IMR-90 (cell line): ENCODE measurements at regions not wholly inside any gene's neighbourhood (a gene's known extent, or its start where the extent isn't known, plus 50 kb on each side); places are given as distances from the start of the nearest gene placed in this dataset.

ENCODE experiments used
- ATAC-seq: fragments of 200-7000 bp; cut with Tn5 transposase; 2 replicates; pipeline ENCODE4 v1.9.1; 2020; ENCODE audit warnings: low read depth, mild to moderate bottlenecking, moderate library complexity
- BruUV-seq: library from RNA; stranded (reverse); fragments of 400-500 nt; replicated peaks from 2 replicates; lab custom pipeline; 2021; lab: Mats Ljungman, UMichigan
- CTCF ChIA-PET: fragments of 300-600 bp; formaldehyde crosslinking; extraction: SDS; loops from one replicate; lab custom pipeline; 2021; ENCODE audit warnings: antibody characterized with exemption; lab: Yijun Ruan, JAX
- POLR2A ChIA-PET: fragments of 300-600 bp; sonication (Branson Sonifier 250); formaldehyde crosslinking; loops from one replicate; lab custom pipeline; 2022; ENCODE audit warnings: antibody characterized with exemption; ENCODE audit not compliant: unreplicated experiment; lab: Charles Lee
- DNase-seq: peaks from one replicate; pipeline ENCODE4 v3.0.0; 2013
- H2AFZ ChIP-seq: replicated peaks from 2 replicates; pipeline ENCODE3; 2013; ENCODE audit warnings: low read length, mild to moderate bottlenecking; ENCODE audit not compliant: poor library complexity
- H2AK5ac ChIP-seq: 2 replicates; pipeline ENCODE4 v1.6.1; 2013; ENCODE audit warnings: low read depth, low read length, inconsistent platforms
- H2AK9ac ChIP-seq: replicated peaks from 2 replicates; pipeline ENCODE3; 2013; ENCODE audit warnings: mild to moderate bottlenecking, low read depth, low read length, moderate library complexity; ENCODE audit not compliant: poor library complexity
- H2BK120ac ChIP-seq: 2 replicates; pipeline ENCODE4 v1.6.1; 2013; ENCODE audit warnings: low read depth, low read length, inconsistent platforms
- H2BK15ac ChIP-seq: 3 replicates; pipeline ENCODE4 v1.6.1; 2013; ENCODE audit warnings: low read depth, low read length, inconsistent platforms
- H2BK20ac ChIP-seq: 2 replicates; pipeline ENCODE4 v1.6.1; 2013; ENCODE audit warnings: low read depth, mild to moderate bottlenecking, inconsistent platforms, low read length, moderate library complexity
- H2BK5ac ChIP-seq: 2 replicates; pipeline ENCODE4 v1.6.1; 2013; ENCODE audit warnings: mild to moderate bottlenecking, low read depth, low read length, inconsistent platforms; ENCODE audit not compliant: poor library complexity, severe bottlenecking
- H3K14ac ChIP-seq: replicated peaks from 2 replicates; pipeline ENCODE4 v1.6.1; 2013; ENCODE audit warnings: low read depth, low read length, inconsistent platforms
- H3K18ac ChIP-seq: 2 replicates; pipeline ENCODE4 v1.6.1; 2013; ENCODE audit warnings: low read depth, low read length, control low read depth
- H3K23ac ChIP-seq: 2 replicates; pipeline ENCODE4 v1.6.1; 2013; ENCODE audit warnings: low read depth, low read length, inconsistent platforms
- H3K27ac ChIP-seq: 2 replicates; pipeline ENCODE4 v1.5.1; 2013; ENCODE audit warnings: mild to moderate bottlenecking, control low read depth, low read length; ENCODE audit not compliant: insufficient read depth
- H3K27me3 ChIP-seq: 2 replicates; pipeline ENCODE4 v1.6.1; 2013; ENCODE audit warnings: low read length; ENCODE audit not compliant: control insufficient read depth, insufficient read depth
- H3K36me3 ChIP-seq: 2 replicates; pipeline ENCODE4 v1.6.1; 2013; ENCODE audit warnings: low read length, mixed read lengths; ENCODE audit not compliant: control insufficient read depth, insufficient read depth
- H3K4ac ChIP-seq: 2 replicates; pipeline ENCODE4 v1.6.1; 2013; ENCODE audit warnings: low read depth, low read length, inconsistent platforms
- H3K4me1 ChIP-seq: 2 replicates; pipeline ENCODE4 v1.6.1; 2013; ENCODE audit warnings: low read length, mixed read lengths; ENCODE audit not compliant: control insufficient read depth, insufficient read depth
- H3K4me2 ChIP-seq: 2 replicates; pipeline ENCODE4 v1.6.1; 2013; ENCODE audit warnings: low read depth, mild to moderate bottlenecking, control low read depth, low read length, moderate library complexity
- H3K4me3 ChIP-seq: 2 replicates; pipeline ENCODE4 v1.5.1; 2013; ENCODE audit warnings: low read depth, mild to moderate bottlenecking, control low read depth, low read length, moderate library complexity; ENCODE audit not compliant: insufficient read depth
- H3K56ac ChIP-seq: 2 replicates; pipeline ENCODE4 v1.6.1; 2013; ENCODE audit warnings: low read length, inconsistent platforms; ENCODE audit not compliant: insufficient read depth; ENCODE audit errors: extremely low read depth
- H3K79me1 ChIP-seq, 2 experiments: 2 replicates each; pipeline ENCODE4 v1.6.1; 2013; ENCODE audit warnings: low read length in 2 of 2, inconsistent platforms in 1 of 2, low read depth in 1 of 2
- H3K9ac ChIP-seq: 2 replicates; pipeline ENCODE4 v1.6.1; 2013; ENCODE audit warnings: low read depth, low read length, control low read depth
- H3K9me1 ChIP-seq: 2 replicates; pipeline ENCODE4 v1.6.1; 2013; ENCODE audit warnings: low read length, inconsistent platforms; ENCODE audit not compliant: insufficient read depth
- H3K9me3 ChIP-seq: 2 replicates; pipeline ENCODE4 v1.6.1; 2013; ENCODE audit warnings: low read length; ENCODE audit not compliant: control insufficient read depth, insufficient read depth
- H4K20me1 ChIP-seq: 2 replicates; pipeline ENCODE4 v1.6.1; 2013; ENCODE audit warnings: low read length, inconsistent platforms; ENCODE audit not compliant: insufficient read depth
- H4K5ac ChIP-seq: 2 replicates; pipeline ENCODE4 v1.6.1; 2013; ENCODE audit warnings: mild to moderate bottlenecking, low read depth, low read length, control low read depth
- H4K8ac ChIP-seq, 2 experiments: 2 replicates each; pipeline ENCODE4 v1.6.1; 2013; ENCODE audit warnings: low read depth in 2 of 2, low read length in 2 of 2, control low read depth in 1 of 2, inconsistent platforms in 1 of 2
- H4K91ac ChIP-seq: 2 replicates; pipeline ENCODE4 v1.6.1; 2013; ENCODE audit warnings: low read depth, low read length, inconsistent platforms; ENCODE audit not compliant: insufficient read depth
- BHLHE40 ChIP-seq: fragments of 150-350 bp; IDR thresholded peaks from 2 replicates; pipeline ENCODE4 v1.6.1; 2016; ENCODE audit warnings: mild to moderate bottlenecking, low read depth, low read length
- CEBPB ChIP-seq: IDR thresholded peaks from 2 replicates; pipeline ENCODE4 v1.6.1; 2012; ENCODE audit warnings: low read depth, low read length, improper control_type of control experiment
- CHD1 ChIP-seq: IDR thresholded peaks from 2 replicates; pipeline ENCODE4 v1.6.1; 2012; ENCODE audit warnings: low read depth, low read length, improper control_type of control experiment
- FOS ChIP-seq: fragments of 150-350 bp; IDR thresholded peaks from 2 replicates; pipeline ENCODE4 v1.6.1; 2016; ENCODE audit warnings: low read depth, low read length
- MAFK ChIP-seq: IDR thresholded peaks from 2 replicates; pipeline ENCODE4 v1.6.1; 2012; ENCODE audit warnings: low read depth, low read length, improper control_type of control experiment
- MAZ ChIP-seq: IDR thresholded peaks from 2 replicates; pipeline ENCODE4 v1.6.1; 2012; ENCODE audit warnings: low read depth, mild to moderate bottlenecking, low read length, improper control_type of control experiment, moderate library complexity, borderline replicate concordance
- MXI1 ChIP-seq: IDR thresholded peaks from 2 replicates; pipeline ENCODE4 v1.6.1; 2012; ENCODE audit warnings: low read depth, mild to moderate bottlenecking, low read length, moderate library complexity, borderline replicate concordance
- NFE2L2 ChIP-seq: fragments of 150-350 bp; IDR thresholded peaks from 2 replicates; pipeline ENCODE4 v1.6.1; 2016; ENCODE audit warnings: low read depth, mild to moderate bottlenecking, low read length
- POLR2A ChIP-seq: IDR thresholded peaks from 2 replicates; pipeline ENCODE4 v1.6.1; 2012; ENCODE audit warnings: mild to moderate bottlenecking, low read depth, low read length
- RAD21 ChIP-seq: IDR thresholded peaks from 2 replicates; pipeline ENCODE4 v1.6.1; 2012; ENCODE audit warnings: low read length, improper control_type of control experiment
- SMC3 ChIP-seq: fragments of 150-350 bp; IDR thresholded peaks from 2 replicates; pipeline ENCODE4 v1.6.1; 2016; ENCODE audit warnings: low read depth, mild to moderate bottlenecking, antibody characterized with exemption, low read length, moderate library complexity
- WGBS, 2 experiments: methylation state at CpG; one replicate each; pipeline versions ENCODE4 v1.1.5 to v1.1.7; 2013; ENCODE audit warnings: missing lambda C conversion rate in 2 of 2; ENCODE audit not compliant: insufficient read length in 1 of 2; ENCODE audit errors: extremely low coverage in 2 of 2; 5-methylcytosine and 5-hydroxymethylcytosine counted together
- dilution Hi-C: fragments of 300-500 bp; cut with HindIII; formaldehyde crosslinking; loops from one replicate; pipeline ENCODE4 v1.14.3; 2018; ENCODE audit warnings: low sequenced_read_pairs; ENCODE audit not compliant: unreplicated experiment
- in situ Hi-C: fragments of 300-500 bp; cut with MboI; formaldehyde crosslinking; loops from 3 replicates; pipeline ENCODE4 v1.14.3; 2019; ENCODE audit warnings: low sequenced_read_pairs, inconsistent platforms, mixed read lengths
- intact Hi-C: fragments of 100-400 bp; cut with micrococcal nuclease; formaldehyde crosslinking; loops from 2 replicates; pipeline ENCODE4 v1.10.0; 2022
- TF ChIP-seq, protein P1 (sequence below): fragments of 150-350 bp; IDR thresholded peaks from 2 replicates; pipeline ENCODE4 v1.6.1; 2017; ENCODE audit warnings: mild to moderate bottlenecking, antibody characterized with exemption, low read length, low read depth
- TF ChIP-seq, protein P2 (sequence below): conservative IDR thresholded peaks from 2 replicates; pipeline ENCODE4 v1.5.1; 2012; ENCODE audit warnings: mild to moderate bottlenecking, low read depth, low read length, improper control_type of control experiment
- TF ChIP-seq, protein P3 (sequence below): fragments of 150-350 bp; IDR thresholded peaks from 2 replicates; pipeline ENCODE4 v1.6.1; 2016; ENCODE audit warnings: low read depth, mild to moderate bottlenecking, low read length, moderate library complexity, borderline replicate concordance

DNA sequence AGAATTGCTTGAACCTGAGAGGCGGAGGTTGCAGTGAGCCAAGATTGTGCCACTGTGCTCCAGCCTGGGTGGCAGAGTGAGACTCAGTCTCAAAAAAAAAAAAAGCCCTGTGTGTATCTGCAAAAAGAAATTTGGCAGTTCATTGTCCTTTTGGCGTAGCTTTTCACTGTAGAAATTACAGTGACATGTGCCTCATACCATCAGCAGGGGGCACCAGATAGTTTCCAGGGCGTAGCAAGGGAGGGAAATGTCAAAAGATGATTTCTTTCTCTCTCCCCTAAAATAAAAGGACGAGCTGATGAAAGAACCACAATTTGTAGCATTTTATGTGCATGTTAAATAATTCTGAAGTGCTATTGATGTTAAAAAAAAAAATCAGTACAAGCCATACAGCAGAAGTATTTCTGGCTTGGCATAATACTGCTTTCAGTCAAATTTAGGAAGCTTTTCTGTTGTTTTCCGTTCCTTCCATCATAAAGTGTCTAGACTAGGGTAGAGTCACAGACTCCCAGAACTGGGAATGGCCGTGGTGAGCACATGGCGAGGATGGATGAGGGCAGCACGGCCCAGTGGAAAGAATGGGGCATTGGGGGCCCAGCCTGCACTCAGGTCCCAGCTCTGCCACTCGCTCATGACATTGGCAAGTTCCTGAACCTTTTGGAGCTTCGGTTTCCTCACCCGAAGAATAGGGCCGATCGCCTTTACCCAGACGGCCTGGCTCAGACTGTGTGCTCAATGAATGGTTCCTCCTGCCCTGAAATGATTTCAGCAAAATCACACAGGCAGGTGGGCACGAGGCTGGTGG lies 59.8 kb upstream of the RPH3AL start:
- no peak overlapping the region for H2BK15ac ChIP-seq
- H3K9ac ChIP-seq = peak overlapping the region; percentile 27; the same call in 1 of the 2 replicates
- H3K79me1 ChIP-seq = peaks cover 0 to 12% of the 10 kb centered on the region in 2 experiments; a peak in 3 of 4 replicates
- peak overlapping the region; percentile 85; the same call in 1 of the 2 replicates for H2AK5ac ChIP-seq
- intact Hi-C loops (loop anchor here (1.0 to 5.0 kb wide), 3 partner anchors 288 to 585 kb away; partner anchors contain the start of gene TIMM22), in situ Hi-C loops (no loop called here), dilution Hi-C loops (no loop called here)
- H2BK5ac ChIP-seq = peak overlapping the region; percentile 52
- DNase-seq (peak; percentile 64), ATAC-seq (no peak)
- H2BK120ac ChIP-seq = no peak overlapping the region
- H3K14ac ChIP-seq = no peak overlapping the region
- H4K20me1 ChIP-seq = no peaks in the 10 kb centered on the region
- H3K23ac ChIP-seq = no peak overlapping the region
- H3K9me3 ChIP-seq = no peaks in the 10 kb centered on the region
- H3K4me3 ChIP-seq = no peak overlapping the region
- H3K56ac ChIP-seq = no peak overlapping the region
- WGBS, 2 experiments = 91% methylated on average over 8 of the region's 15 CpGs; no CpG with 5 or more reads in 1 of the 2 experiments
- H4K5ac ChIP-seq = no peak overlapping the region
- no peaks in the 10 kb centered on the region; the same call in 1 of the 2 replicates for H3K36me3 ChIP-seq
- no peaks in the 10 kb centered on the region for H3K27me3 ChIP-seq
- no TSS peak for BruUV-seq
- H2AFZ ChIP-seq = peak overlapping the region; percentile 64
- peaks cover 4% of the 10 kb centered on the region for H3K4me1 ChIP-seq
- no peaks in the 10 kb centered on the region for H3K9me1 ChIP-seq
- no peak overlapping the region for H3K27ac ChIP-seq
- ChIA-PET CTCF (interaction anchor here (0.6 to 3.2 kb wide), 25 partner anchors 9 to 584 kb away, joined by 3 to 34 read pairs (median 4); partner anchors contain the start of gene TIMM22), POLR2A (interaction anchor here (0.6 to 1.0 kb wide), 2 partner anchors 256 to 288 kb away, joined by 3 to 5 read pairs; no protein-coding TSS in a partner anchor)
- peak overlapping the region in 1 of 2 experiments; percentile 27; a peak in 1 of 4 replicates for H4K8ac ChIP-seq
- no peak overlapping the region for H3K4me2 ChIP-seq
- H2BK20ac ChIP-seq = no peak overlapping the region
- H2AK9ac ChIP-seq = peak overlapping the region; percentile 66
- peak overlapping the region; percentile 1; the same call in 1 of the 2 replicates for H4K91ac ChIP-seq
- 0 out of 2 replicates have a peak overlapping the region, but pooled peaks have one; percentile 24 for H3K4ac ChIP-seq
- H3K18ac ChIP-seq = no peak overlapping the region
- TF ChIP-seq MAFK (no peak), NFE2L2 (no peak), MAZ (no peak), POLR2A (no peak), MXI1 (no peak), BHLHE40 (no peak), CEBPB (no peak), CHD1 (no peak), FOS (no peak), SMC3 (peak; percentile 97), RAD21 (peak; percentile 94)
- TF ChIP-seq, protein P1, sequence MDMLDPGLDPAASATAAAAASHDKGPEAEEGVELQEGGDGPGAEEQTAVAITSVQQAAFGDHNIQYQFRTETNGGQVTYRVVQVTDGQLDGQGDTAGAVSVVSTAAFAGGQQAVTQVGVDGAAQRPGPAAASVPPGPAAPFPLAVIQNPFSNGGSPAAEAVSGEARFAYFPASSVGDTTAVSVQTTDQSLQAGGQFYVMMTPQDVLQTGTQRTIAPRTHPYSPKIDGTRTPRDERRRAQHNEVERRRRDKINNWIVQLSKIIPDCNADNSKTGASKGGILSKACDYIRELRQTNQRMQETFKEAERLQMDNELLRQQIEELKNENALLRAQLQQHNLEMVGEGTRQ = no peak
- TF ChIP-seq, protein P2, sequence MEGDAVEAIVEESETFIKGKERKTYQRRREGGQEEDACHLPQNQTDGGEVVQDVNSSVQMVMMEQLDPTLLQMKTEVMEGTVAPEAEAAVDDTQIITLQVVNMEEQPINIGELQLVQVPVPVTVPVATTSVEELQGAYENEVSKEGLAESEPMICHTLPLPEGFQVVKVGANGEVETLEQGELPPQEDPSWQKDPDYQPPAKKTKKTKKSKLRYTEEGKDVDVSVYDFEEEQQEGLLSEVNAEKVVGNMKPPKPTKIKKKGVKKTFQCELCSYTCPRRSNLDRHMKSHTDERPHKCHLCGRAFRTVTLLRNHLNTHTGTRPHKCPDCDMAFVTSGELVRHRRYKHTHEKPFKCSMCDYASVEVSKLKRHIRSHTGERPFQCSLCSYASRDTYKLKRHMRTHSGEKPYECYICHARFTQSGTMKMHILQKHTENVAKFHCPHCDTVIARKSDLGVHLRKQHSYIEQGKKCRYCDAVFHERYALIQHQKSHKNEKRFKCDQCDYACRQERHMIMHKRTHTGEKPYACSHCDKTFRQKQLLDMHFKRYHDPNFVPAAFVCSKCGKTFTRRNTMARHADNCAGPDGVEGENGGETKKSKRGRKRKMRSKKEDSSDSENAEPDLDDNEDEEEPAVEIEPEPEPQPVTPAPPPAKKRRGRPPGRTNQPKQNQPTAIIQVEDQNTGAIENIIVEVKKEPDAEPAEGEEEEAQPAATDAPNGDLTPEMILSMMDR = peak; percentile 88
- TF ChIP-seq, protein P3, sequence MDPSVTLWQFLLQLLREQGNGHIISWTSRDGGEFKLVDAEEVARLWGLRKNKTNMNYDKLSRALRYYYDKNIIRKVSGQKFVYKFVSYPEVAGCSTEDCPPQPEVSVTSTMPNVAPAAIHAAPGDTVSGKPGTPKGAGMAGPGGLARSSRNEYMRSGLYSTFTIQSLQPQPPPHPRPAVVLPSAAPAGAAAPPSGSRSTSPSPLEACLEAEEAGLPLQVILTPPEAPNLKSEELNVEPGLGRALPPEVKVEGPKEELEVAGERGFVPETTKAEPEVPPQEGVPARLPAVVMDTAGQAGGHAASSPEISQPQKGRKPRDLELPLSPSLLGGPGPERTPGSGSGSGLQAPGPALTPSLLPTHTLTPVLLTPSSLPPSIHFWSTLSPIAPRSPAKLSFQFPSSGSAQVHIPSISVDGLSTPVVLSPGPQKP = no peak
